ENCODE measurements at regions not wholly inside any gene's neighbourhood (a gene's known extent, or its start where the extent isn't known, plus 50 kb on each side); places are given as distances from the start of the nearest gene placed in this dataset.

- no peak for DNase-seq (ENCODE audit: low read depth)
These were observed 360.8 kb downstream of the CRPPA start for GRCh38 chr7:16060502-16060901.

- no peak for DNase-seq (ENCODE audit: low read depth)
These were observed 365.9 kb downstream of the CRPPA start for GRCh38 chr7:16055263-16055976.

- DNase-seq (ENCODE audit: low read depth) = no peak
These were observed 365.2 kb upstream of the MEOX2 start for GRCh38 chr7:16051561-16052255.

GRCh38 chr7:16046041-16046440 is 359.6 kb upstream of the MEOX2 start:
- DNase-seq (ENCODE audit: low read depth) = no peak

- DNase-seq (ENCODE audit: low read depth) = no peak
These were observed 358.8 kb upstream of the MEOX2 start for GRCh38 chr7:16045296-16045695.

- DNase-seq (ENCODE audit: low read depth) = no peak
These were observed 358.2 kb upstream of the MEOX2 start for GRCh38 chr7:16044645-16045044.

GRCh38 chr7:16040346-16040745 is 353.9 kb upstream of the MEOX2 start:
- DNase-seq (ENCODE audit: low read depth) = no peak

GRCh38 chr7:16038906-16039305 is 352.4 kb upstream of the MEOX2 start:
- DNase-seq (ENCODE audit: low read depth) = no peak

- DNase-seq (ENCODE audit: low read depth) = no peak
These were observed 348.9 kb upstream of the MEOX2 start for GRCh38 chr7:16035392-16035791.

- no peak for DNase-seq (ENCODE audit: low read depth)
These were observed 348.4 kb upstream of the MEOX2 start for GRCh38 chr7:16034866-16035265.

- DNase-seq (ENCODE audit: low read depth) = no peak
These were observed 347.9 kb upstream of the MEOX2 start for GRCh38 chr7:16034353-16034752.

- no peak for DNase-seq (ENCODE audit: low read depth)
These were observed 346.8 kb upstream of the MEOX2 start for GRCh38 chr7:16033233-16033632.

GRCh38 chr7:16028636-16029035 is 342.2 kb upstream of the MEOX2 start:
- DNase-seq (ENCODE audit: low read depth) = no peak

GRCh38 chr7:16028103-16028502 is 341.6 kb upstream of the MEOX2 start:
- no peak for DNase-seq (ENCODE audit: low read depth)

- no peak for DNase-seq (ENCODE audit: low read depth)
These were observed 340.9 kb upstream of the MEOX2 start for GRCh38 chr7:16027396-16027795.

- no peak for DNase-seq (ENCODE audit: low read depth)
These were observed 340.0 kb upstream of the MEOX2 start for GRCh38 chr7:16026253-16027020.

- DNase-seq (ENCODE audit: low read depth) = no peak
These were observed 339.2 kb upstream of the MEOX2 start for GRCh38 chr7:16025696-16026095.

GRCh38 chr7:16023503-16023902 is 337.0 kb upstream of the MEOX2 start:
- DNase-seq (ENCODE audit: low read depth) = no peak

- DNase-seq (ENCODE audit: low read depth) = no peak
These were observed 336.6 kb upstream of the MEOX2 start for GRCh38 chr7:16023046-16023445.

GRCh38 chr7:16021851-16022250 is 335.4 kb upstream of the MEOX2 start:
- no peak for DNase-seq (ENCODE audit: low read depth)

- DNase-seq (ENCODE audit: low read depth) = no peak
These were observed 329.5 kb upstream of the MEOX2 start for GRCh38 chr7:16015981-16016380.

- no peak for DNase-seq (ENCODE audit: low read depth)
These were observed 327.5 kb upstream of the MEOX2 start for GRCh38 chr7:16014031-16014430.

GRCh38 chr7:16007911-16008310 is 321.4 kb upstream of the MEOX2 start:
- no peak for DNase-seq (ENCODE audit: low read depth)

All from stimulated activated CD8-positive, alpha-beta memory T cell treated with anti-CD3 and anti-CD28 coated beads, Interleukin-12 subunit alpha, Interleukin-12 subunit beta, amount 100 ng/mL, for 4 hours (primary cell).